GM19240 (cell line): ENCODE measurements at regions not wholly inside any gene's neighbourhood (a gene's known extent, or its start where the extent isn't known, plus 50 kb on each side); places are given as distances from the start of the nearest gene placed in this dataset.

Experiments
- DNase-seq: peaks from one replicate; pipeline ENCODE4 v3.0.0; 2011; ENCODE audit warnings: low spot score; ENCODE audit not compliant: insufficient read length

GRCh38 chr13:22736084-22736767, 444.6 kb upstream of the SGCG start:
- no peak for DNase-seq

- DNase-seq = no peak
Measured at GRCh38 chr13:22736768-22737092, 444.0 kb upstream of the SGCG start.

- no peak for DNase-seq
Measured at GRCh38 chr13:22738357-22738756, 442.4 kb upstream of the SGCG start.

GRCh38 chr13:22740264-22740663, 440.5 kb upstream of the SGCG start:
- no peak for DNase-seq

- no peak for DNase-seq
Measured at GRCh38 chr13:22744688-22745452, 435.9 kb upstream of the SGCG start.

- no peak for DNase-seq
Measured at GRCh38 chr13:22748866-22749577, 431.8 kb upstream of the SGCG start.

- no peak for DNase-seq
Measured at GRCh38 chr13:22749626-22750025, 431.2 kb upstream of the SGCG start.

- no peak for DNase-seq
Measured at GRCh38 chr13:22757530-22758120, 423.2 kb upstream of the SGCG start.

- DNase-seq = no peak
Measured at GRCh38 chr13:22758245-22758644, 422.5 kb upstream of the SGCG start.

- DNase-seq = no peak
Measured at GRCh38 chr13:22761709-22762108, 419.1 kb upstream of the SGCG start.

GRCh38 chr13:22765547-22765946, 415.2 kb upstream of the SGCG start:
- DNase-seq = no peak

GRCh38 chr13:22770891-22771290, 409.9 kb upstream of the SGCG start:
- DNase-seq = no peak

GRCh38 chr13:22773465-22773864, 407.3 kb upstream of the SGCG start:
- DNase-seq = no peak

- DNase-seq = no peak
Measured at GRCh38 chr13:22776394-22777186, 404.2 kb upstream of the SGCG start.

GRCh38 chr13:22777207-22777606, 403.6 kb upstream of the SGCG start:
- no peak for DNase-seq

GRCh38 chr13:22789027-22789593, 391.7 kb upstream of the SGCG start:
- DNase-seq = no peak

GRCh38 chr13:22789916-22790315, 390.9 kb upstream of the SGCG start:
- DNase-seq = no peak

- DNase-seq = no peak
Measured at GRCh38 chr13:22793598-22794134, 387.1 kb upstream of the SGCG start.

GRCh38 chr13:22800526-22801401, 380.0 kb upstream of the SGCG start:
- DNase-seq = no peak
